ENCODE measurements at regions not wholly inside any gene's neighbourhood (a gene's known extent, or its start where the extent isn't known, plus 50 kb on each side); places are given as distances from the start of the nearest gene placed in this dataset.
"Not testable (repeated sequence)": the region's sequence is repeated elsewhere in the genome, so short reads cannot be mapped to it uniquely, and the experiment has no call there.

DNA sequence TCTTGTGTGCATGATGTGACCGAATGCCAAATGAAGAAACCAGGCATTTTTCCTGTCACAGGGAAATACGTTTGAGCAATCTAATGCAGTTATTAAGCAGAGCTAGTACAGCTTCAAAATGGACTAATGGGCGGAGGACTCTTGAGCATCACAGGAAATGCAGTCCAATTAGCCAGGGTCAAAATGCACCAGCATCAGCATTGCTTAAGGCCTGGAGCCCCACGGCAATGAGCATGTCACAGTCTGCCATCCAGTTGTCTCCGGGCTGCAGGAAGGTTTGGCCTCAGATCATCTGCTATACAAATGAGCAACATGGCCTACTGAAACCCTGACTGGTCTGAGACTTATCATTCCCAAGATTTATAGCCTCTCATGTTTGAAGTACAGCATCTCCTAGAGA lies 652.1 kb upstream of the SLC35B3 start:
- DNase-seq (ENCODE audit: low spot score): no peak
- in situ Hi-C loops (cut with HindIII; ENCODE audit: low sequenced_read_pairs): no loop called here

DNA sequence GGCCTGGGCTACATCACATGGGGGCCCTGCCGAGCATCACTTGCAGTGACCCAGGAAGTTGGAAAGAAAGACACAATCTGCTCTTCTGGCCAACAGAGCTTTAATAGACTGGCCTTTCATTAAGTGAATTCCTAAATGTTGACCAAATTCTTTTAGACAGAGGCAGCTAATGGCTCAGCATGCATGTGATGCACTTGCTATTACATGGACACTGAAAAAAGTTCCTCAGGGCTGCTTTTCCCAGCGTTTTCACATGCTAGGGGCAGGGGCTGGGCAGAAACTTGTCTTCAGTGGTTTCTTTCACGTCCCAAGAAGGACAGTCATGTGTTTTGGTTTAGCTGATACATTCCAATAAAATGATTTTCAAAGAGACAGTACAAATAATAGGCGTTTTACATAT lies 651.0 kb upstream of the SLC35B3 start:
- in situ Hi-C loops (cut with HindIII; ENCODE audit: low sequenced_read_pairs): no loop called here
- DNase-seq (ENCODE audit: low spot score): no peak

DNA sequence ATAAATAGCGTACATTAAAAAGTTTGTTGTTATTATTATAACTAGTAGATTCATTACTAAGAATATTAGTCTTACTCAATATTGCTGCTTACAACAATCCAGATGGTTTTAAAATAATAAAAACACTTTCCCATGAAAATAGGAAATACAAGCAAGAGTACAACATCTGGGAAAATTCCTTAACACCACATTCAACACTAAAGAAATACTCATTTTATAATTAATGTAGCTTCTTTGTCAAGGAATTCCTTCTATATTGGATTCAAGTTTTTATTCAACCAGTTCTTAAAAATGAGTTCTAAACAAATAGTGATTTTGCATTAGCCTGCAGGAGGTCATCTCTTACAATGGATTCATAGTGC lies 650.3 kb upstream of the SLC35B3 start:
- no peak for DNase-seq (ENCODE audit: low spot score)
- in situ Hi-C loops (cut with HindIII; ENCODE audit: low sequenced_read_pairs): no loop called here

DNA sequence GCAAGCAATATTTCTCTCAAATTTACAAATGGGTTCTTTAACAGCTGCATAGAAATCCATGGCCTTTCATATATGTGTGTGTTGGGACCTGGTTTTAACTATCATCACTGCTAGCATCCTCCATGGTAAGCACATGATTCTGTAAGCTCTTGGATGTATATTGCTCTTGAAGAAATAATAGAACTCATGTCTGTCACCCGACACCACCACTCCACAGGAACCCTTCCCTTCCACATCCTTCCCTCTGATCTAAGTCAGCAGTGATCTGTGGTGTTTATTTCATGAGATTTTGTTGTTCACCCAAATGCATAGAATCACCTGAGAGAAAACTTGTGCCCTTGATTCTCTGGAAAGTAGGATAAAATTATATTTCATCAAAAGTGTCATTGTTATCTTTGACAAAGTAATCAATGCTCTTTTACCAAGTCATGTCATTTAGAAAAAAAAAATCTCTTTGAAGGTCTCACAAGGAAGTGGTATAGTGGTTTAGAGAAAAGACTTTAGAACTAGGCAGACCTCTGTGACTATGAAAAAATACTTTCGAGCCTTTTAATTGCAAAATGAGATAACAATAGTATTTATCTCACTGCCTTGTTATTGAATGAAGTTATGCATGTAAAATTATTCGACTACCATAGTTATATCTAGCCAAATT lies 649.8 kb upstream of the SLC35B3 start:
- in situ Hi-C loops (cut with HindIII; ENCODE audit: low sequenced_read_pairs): no loop called here
- no peak for DNase-seq (ENCODE audit: low spot score)

DNA sequence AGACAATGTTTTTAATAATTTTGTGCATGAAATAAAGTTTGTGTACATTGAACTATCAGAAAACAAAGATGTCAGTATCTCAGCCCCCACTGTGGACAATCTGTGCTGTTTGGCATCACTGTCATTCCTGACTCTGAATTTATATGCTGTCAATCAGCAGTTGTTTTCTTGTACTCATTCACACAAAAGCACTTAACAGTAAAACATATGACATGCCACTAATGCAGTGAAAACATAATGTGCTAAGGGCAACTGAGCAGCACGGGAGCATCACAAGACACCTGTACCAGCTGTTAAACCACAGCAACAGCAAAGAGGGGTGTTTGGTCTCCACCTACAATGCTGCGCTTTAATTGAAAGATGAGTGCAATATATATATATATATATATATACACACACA lies 647.8 kb upstream of the SLC35B3 start:
- in situ Hi-C loops (cut with HindIII; ENCODE audit: low sequenced_read_pairs): no loop called here
- DNase-seq (ENCODE audit: low spot score): no peak

DNA sequence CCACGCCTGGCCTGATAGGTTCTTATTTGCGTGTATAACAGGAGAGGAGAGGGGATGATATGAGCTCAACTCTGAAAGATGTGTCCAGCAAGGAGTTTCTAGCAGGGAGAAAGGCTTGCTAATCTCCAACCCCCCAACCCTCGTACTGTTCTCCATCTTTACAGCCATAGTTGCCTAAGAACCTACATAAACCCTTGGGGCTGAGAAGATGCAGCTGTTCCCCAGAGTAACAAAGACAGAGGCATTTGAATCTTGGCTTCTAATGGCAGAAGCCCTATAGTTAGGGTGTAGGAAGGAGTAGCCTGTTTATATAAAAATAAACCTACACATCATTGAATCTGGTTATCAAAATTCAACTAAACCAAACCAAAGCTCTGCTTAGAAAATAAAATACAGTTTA lies 631.4 kb upstream of the SLC35B3 start:
- DNase-seq (ENCODE audit: low spot score): no peak
- in situ Hi-C loops (cut with HindIII; ENCODE audit: low sequenced_read_pairs): no loop called here

DNA sequence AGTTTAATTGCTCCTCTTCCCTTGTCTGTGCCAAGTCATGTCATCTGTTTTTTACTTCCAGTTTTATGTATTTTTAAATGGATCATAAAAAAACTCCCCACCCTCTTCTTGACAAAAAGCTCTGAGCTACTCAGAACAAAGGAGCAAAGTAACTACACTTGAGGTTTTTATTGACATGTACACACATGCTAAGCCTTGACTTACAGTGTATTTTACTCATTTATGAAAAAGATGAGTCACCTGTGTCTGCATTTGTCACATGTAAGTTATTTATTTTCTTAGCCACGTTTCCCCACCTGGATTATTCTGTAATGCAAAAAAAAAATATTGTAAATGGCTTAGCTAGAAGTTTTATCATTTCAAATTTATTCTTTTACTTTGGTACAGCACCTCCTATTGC lies 628.8 kb upstream of the SLC35B3 start:
- DNase-seq (ENCODE audit: low spot score): no peak
- in situ Hi-C loops (cut with HindIII; ENCODE audit: low sequenced_read_pairs): no loop called here

DNA sequence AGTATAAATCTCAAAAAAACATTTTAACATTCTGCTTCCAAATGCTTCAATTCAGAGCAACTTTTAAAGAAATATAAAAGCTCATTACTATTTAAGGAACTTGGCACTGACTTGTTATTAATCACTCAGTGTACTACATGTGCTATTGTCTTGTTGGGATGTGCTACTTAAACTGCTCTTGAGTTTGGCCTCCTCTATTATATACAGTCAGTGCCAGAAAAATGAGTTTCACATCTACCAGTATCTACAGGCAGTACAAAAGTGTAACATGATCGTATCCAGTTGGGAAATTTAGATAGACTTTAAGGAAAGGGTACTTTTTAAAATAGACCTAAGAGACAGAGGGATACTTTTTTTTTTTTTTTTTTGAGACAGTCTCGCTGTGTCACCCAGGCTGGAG lies 627.3 kb upstream of the SLC35B3 start:
- in situ Hi-C loops (cut with HindIII; ENCODE audit: low sequenced_read_pairs): no loop called here
- DNase-seq (ENCODE audit: low spot score): no peak

DNA sequence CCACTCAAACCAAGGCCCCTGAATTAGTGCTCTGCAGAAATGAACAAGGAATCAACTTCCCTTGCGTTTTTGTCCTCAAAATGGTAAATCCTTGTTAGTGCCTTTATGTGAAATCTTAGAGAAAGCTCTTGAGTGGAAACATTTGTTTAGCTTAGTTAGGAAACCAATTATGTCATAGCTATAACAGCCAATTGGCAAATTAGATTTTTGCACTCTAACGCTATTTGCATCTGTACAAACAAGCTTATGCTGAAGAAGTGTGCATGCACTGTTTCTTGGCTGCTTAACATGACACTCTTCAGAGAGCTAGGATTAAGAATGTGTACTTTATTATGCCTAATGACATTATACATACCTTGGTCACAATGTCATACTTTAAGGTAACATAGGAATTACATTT lies 622.6 kb upstream of the SLC35B3 start:
- in situ Hi-C loops (cut with HindIII; ENCODE audit: low sequenced_read_pairs): no loop called here

DNA sequence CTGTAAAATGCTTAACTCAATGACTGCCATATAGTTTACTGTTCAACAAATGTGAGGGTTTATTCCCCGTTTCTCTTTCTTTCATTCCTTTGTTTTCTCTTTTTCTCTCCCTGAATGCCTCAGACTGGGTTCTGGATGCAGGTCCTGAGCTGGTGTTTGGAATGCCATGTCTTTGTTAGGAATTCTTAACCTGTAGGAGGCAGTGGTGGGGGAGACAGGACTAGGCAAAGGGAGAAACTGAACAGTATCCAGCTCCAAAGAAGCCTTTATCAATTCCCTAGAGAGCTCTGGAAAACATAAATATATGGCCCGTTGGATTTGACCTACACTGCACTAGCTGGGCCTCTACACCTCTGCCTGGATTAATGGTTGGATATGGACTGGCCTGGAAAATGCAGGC lies 621.2 kb upstream of the SLC35B3 start:
- in situ Hi-C loops (cut with HindIII; ENCODE audit: low sequenced_read_pairs): no loop called here
- DNase-seq (ENCODE audit: low spot score): no peak

More for the DNA sequence above, 622.6 kb upstream of the SLC35B3 start:
- no peak for DNase-seq (ENCODE audit: low spot score)

DNA sequence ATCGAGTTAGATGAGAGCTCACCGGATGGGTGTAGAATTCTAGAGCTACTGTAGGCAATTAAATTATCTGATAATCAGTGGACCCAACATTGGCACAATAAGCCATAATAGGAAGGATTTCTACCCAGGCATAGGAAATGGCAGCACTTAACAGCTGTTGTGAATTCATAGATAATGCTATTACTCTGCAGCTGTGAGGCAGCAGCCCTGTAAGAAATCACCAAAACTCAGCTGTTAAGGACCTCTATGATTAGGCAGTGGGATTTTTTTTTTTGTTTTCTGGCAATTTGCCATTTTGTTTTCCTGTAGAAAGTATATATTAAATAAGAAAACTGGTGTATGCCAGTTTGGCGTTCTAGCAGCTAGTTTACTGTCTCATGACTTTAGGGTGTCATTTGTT lies 609.1 kb upstream of the SLC35B3 start:
- DNase-seq (ENCODE audit: low spot score): no peak
- in situ Hi-C loops (cut with HindIII; ENCODE audit: low sequenced_read_pairs): no loop called here

DNA sequence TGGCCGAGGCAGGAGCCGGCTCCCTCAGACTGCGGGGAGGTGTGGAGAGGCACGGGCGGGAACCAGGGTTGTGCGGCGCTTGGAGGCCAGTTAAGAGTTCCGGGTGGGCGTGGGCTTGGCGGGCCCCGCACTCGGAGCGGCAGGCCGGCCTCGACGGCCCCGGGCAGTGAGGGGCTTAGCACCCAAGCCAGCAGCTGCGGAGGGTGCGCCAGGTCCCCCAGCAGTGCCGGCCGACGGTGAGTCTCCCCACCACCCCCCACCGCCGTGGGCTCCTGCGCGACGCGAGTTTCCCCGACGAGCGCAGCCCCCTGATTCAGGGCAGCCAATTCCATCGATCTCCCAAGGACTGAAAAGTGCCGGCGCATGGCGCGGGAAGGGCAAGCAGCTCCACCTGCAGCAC lies 605.4 kb upstream of the SLC35B3 start:
- in situ Hi-C loops (cut with HindIII; ENCODE audit: low sequenced_read_pairs): no loop called here
- DNase-seq (ENCODE audit: low spot score): no peak

DNA sequence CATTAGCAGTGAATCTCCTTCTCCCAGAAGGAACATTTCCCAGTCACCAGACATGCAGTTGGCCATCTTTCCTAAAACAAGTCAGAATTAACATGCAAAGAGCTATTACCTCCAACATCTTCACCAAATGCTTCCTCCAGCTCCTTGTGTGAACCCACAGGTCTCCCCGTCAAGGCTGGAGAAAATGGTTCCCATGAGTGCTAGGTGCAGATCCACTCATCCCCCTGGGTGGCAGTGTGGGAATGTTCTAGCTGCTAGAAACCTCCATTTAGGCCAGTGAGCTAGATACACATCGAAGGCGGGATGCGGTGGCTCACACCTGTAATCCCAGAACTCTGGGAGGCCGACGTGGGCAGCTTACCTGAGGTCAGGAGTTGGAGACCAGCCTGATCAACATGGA lies 603.9 kb upstream of the SLC35B3 start:
- DNase-seq (ENCODE audit: low spot score): no peak
- in situ Hi-C loops (cut with HindIII; ENCODE audit: low sequenced_read_pairs): no loop called here

DNA sequence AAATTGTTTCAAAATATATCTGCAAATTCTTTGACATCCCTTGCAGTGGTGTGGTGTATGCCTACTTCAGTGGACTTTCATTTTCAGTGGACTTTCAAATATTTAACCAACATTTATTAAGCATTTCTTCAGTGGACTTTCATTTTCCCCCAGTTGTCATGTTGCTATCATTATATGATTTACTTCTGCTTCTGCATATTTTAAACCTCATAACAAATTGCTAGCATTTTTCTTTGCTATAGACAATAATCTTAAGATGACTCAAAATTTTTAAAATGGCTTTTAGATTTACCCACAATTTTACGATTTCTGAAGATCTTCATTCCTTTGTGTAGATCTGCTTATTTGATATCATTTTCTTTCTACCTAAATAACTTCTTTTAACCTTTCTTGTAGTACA lies 592.7 kb upstream of the SLC35B3 start:
- DNase-seq (ENCODE audit: low spot score): no peak

DNA sequence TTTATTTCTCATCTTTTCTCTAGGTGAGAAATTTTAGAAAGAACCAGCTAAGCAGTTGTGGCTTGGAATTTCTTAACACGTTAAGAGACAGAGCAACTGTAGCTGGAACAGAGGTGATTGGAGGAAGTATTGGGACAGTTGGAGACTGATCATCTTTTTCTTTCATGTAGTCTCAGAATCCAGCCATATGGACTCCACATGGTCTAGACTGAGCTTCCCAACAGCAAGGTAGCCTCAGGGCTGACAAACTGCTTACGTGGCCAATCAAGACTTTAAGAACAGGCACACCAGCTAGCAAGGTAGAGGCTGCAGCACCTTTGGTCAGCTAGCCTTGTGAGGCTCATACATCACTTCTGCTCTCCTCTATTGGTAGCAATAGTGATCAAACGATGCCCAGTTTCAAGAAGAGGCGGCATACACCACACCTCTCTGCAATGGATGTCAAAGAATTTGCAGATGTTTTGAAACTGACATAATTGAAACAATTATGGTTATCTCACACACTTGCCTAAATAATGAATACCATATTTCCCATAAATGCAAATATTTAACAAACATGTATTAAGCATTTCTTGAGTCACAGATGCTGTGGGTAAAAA lies 590.5 kb upstream of the SLC35B3 start:
- DNase-seq (ENCODE audit: low spot score): no peak
- in situ Hi-C loops (cut with HindIII; ENCODE audit: low sequenced_read_pairs): no loop called here

More for the DNA sequence above, 592.7 kb upstream of the SLC35B3 start:
- in situ Hi-C loops (cut with HindIII; ENCODE audit: low sequenced_read_pairs): no loop called here

DNA sequence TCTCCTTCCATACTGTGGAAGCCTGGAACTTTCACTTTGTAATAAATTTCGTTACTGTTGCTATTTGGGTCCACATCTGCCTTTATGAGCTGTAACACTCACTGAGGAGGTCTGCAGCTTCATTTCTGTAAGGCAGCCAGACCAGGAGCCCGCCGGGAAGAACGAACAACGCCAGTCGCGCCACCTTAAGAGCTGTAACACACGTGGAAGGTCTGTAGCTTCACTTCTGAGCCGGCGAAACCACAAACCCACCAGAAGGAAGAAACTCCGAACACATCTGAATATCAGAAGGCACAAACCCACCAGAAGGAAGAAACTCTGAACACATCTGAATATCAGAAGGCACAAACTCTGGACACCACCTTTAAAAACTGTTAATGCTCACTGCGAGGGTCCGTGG lies 589.9 kb upstream of the SLC35B3 start:
- DNase-seq (ENCODE audit: low spot score): no peak
- in situ Hi-C loops (cut with HindIII; ENCODE audit: low sequenced_read_pairs): no loop called here

DNA sequence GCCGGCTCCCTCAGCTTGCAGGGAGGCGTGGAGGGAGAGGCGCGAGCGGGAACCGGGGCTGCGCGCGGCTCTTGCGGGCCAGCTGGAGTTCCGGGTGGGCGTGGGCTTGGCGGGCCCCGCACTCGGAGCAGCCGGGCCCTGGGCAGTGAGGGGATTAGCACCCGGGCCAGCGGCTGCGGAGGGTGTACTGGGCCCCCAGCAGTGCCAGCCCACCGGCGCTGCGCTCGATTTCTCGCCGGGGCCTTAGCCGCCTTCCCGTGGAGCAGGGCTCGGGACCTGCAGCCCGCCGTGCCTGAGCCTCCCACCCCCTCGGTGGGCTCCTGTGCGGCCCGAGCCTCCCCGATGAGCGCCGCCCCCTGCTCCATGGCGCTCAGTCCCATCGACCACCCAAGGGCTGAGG lies 588.9 kb upstream of the SLC35B3 start:
- in situ Hi-C loops (cut with HindIII; ENCODE audit: low sequenced_read_pairs); DNase-seq (ENCODE audit: low spot score): not testable (repeated sequence)

DNA sequence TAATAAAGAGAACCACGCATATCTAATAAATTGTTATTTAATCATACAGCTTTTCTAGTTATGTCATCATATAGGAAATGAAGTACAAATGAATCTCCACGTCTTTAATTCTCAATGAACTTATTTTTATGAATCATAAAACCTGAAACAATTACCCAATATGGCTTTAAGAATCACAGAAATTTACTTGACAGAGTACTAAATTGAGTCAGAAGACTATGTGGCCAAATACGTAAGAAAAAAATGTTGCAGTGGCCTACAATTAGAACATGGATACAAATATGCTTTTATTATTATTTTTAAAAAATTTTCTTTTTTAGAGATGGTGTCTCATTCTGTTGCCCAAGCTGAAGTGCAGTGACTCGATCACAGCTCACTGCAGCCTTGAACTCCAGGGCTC lies 584.7 kb upstream of the SLC35B3 start:
- in situ Hi-C loops (cut with HindIII; ENCODE audit: low sequenced_read_pairs): no loop called here

DNA sequence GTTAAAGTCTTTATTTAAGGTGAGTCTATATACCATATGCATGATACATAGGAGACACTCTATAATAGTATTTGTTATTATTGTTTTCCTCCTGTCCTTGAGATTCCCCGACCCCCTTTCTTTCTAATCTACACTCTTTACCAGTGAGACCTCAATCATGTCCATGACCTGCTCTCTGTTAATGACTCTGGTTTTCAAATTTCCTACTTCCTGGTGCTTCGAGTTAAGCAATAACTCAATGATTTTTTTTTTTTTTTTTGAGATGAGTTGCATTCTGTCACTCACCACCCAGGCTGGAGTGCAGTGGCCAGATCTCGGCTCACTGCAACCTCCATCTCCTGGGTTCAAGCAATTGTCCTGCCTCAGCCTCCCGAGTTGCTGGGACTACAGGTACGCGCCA lies 574.6 kb upstream of the SLC35B3 start:
- in situ Hi-C loops (cut with HindIII; ENCODE audit: low sequenced_read_pairs): no loop called here

More for the DNA sequence above, 584.7 kb upstream of the SLC35B3 start:
- DNase-seq (ENCODE audit: low spot score): no peak

DNA sequence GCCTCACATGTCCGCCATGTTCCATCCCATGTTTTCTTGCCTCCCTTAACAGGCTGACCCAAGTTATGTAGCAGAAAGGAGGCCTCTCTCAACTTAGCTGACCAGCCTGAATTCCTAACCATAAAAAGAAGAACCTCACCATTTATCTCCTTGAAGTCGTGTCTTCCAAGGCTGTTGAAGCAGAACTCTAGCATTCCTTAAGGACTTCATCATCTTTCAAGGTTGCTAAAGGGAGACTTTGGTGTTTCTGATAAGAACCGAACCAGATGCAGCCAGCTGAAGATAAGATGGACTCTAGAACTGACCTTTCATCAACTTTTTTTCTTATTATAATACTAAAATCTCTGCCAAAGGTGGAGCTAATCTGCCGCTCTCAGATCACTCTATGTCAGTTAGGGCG lies 571.7 kb upstream of the SLC35B3 start:
- no peak for DNase-seq (ENCODE audit: low spot score)
- in situ Hi-C loops (cut with HindIII; ENCODE audit: low sequenced_read_pairs): no loop called here

More for the DNA sequence above, 574.6 kb upstream of the SLC35B3 start:
- DNase-seq (ENCODE audit: low spot score): no peak

DNA sequence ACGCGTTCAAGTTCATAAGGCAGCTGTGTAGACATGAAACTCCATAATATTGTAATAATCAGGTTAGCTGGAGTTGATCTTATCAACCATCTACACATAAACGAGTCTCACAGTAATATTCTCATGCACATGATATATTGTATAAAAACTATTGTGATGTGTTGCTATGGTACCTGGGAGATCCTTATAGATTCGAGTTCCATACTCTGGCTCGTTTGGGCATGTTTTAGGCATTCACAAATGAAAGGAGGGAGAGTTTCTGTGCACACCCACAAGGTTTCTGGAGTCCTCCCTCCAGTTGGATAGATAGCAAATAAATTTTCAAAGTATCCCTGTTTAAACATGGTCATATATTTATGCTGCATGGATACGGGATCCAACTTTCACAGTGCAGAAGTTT lies 567.5 kb upstream of the SLC35B3 start:
- in situ Hi-C loops (cut with HindIII; ENCODE audit: low sequenced_read_pairs): no loop called here

More for the DNA sequence above, 567.5 kb upstream of the SLC35B3 start:
- no peak for DNase-seq (ENCODE audit: low spot score)

All from G401 (cell line).